ENCODE measurements at regions not wholly inside any gene's neighbourhood (a gene's known extent, or its start where the extent isn't known, plus 50 kb on each side); places are given as distances from the start of the nearest gene placed in this dataset.

GRCh38 chr2:119078796-119079195 lies 79.8 kb downstream of the C1QL2 start:
- TF ChIP-seq CTCF (conservative IDR thresholded peaks at IDR 0.05; ENCODE audit: control insufficient read depth, insufficient read depth, low read depth, low read length), result no peak
- H3K4me3 ChIP-seq (ENCODE audit: control insufficient read depth, low read depth, low read length), result no peak overlapping the region
- no peak for DNase-seq (ENCODE audit: low read depth)

GRCh38 chr2:119076713-119077112 lies 81.8 kb downstream of the C1QL2 start:
- no peak for DNase-seq (ENCODE audit: low read depth)
- TF ChIP-seq CTCF (conservative IDR thresholded peaks at IDR 0.05; ENCODE audit: control insufficient read depth, insufficient read depth, low read depth, low read length), result no peak
- H3K4me3 ChIP-seq (ENCODE audit: control insufficient read depth, low read depth, low read length), result no peak overlapping the region

GRCh38 chr2:119073213-119073612 lies 85.3 kb downstream of the C1QL2 start:
- no peak overlapping the region for H3K4me3 ChIP-seq (ENCODE audit: control insufficient read depth, low read depth, low read length)
- no peak for DNase-seq (ENCODE audit: low read depth)
- TF ChIP-seq CTCF (conservative IDR thresholded peaks at IDR 0.05; ENCODE audit: control insufficient read depth, insufficient read depth, low read depth, low read length), result no peak

GRCh38 chr2:119071476-119071875 lies 87.1 kb downstream of the C1QL2 start:
- no peak for DNase-seq (ENCODE audit: low read depth)

GRCh38 chr2:119069781-119070180 lies 88.8 kb downstream of the C1QL2 start:
- no peak for TF ChIP-seq CTCF (conservative IDR thresholded peaks at IDR 0.05; ENCODE audit: control insufficient read depth, insufficient read depth, low read depth, low read length)
- DNase-seq (ENCODE audit: low read depth), result no peak
- no peak overlapping the region for H3K4me3 ChIP-seq (ENCODE audit: control insufficient read depth, low read depth, low read length)

More at GRCh38 chr2:119071476-119071875, 87.1 kb downstream of the C1QL2 start:
- no peak overlapping the region for H3K4me3 ChIP-seq (ENCODE audit: control insufficient read depth, low read depth, low read length)
- TF ChIP-seq CTCF (conservative IDR thresholded peaks at IDR 0.05; ENCODE audit: control insufficient read depth, insufficient read depth, low read depth, low read length), result no peak

GRCh38 chr2:119068154-119068725 lies 90.3 kb downstream of the C1QL2 start:
- TF ChIP-seq CTCF (conservative IDR thresholded peaks at IDR 0.05; ENCODE audit: control insufficient read depth, insufficient read depth, low read depth, low read length), result no peak
- no peak for DNase-seq (ENCODE audit: low read depth)
- no peak overlapping the region for H3K4me3 ChIP-seq (ENCODE audit: control insufficient read depth, low read depth, low read length)
